Activated CD8-positive, alpha-beta T cell treated with anti-CD3 and anti-CD28 coated beads for 36 hours (primary cell): ENCODE measurements at regions not wholly inside any gene's neighbourhood (a gene's known extent, or its start where the extent isn't known, plus 50 kb on each side); places are given as distances from the start of the nearest gene placed in this dataset.

Source experiments
- ATAC-seq: fragments of 200-7000 bp; cut with Tn5 transposase; one replicate; pipeline ENCODE4 v1.10.0; 2021; ENCODE audit warnings: mild to moderate bottlenecking, moderate library complexity
- CTCF ChIA-PET: fragments of 350-600 bp; sonication (Branson Sonifier 250); formaldehyde crosslinking; loops from one replicate; lab custom pipeline; 2021; ENCODE audit warnings: antibody characterized with exemption; lab: Charles Lee
- POLR2A ChIA-PET: fragments of 350-600 bp; sonication (Branson Sonifier 250); formaldehyde crosslinking; loops from one replicate; lab custom pipeline; 2021; ENCODE audit warnings: antibody characterized with exemption; lab: Charles Lee
- DNase-seq: peaks from one replicate; pipeline ENCODE4 v3.0.0-alpha.2; 2020
- H3K27ac Mint-ChIP-seq: one replicate; pipeline ENCODE4 v1.8.0; 2021; ENCODE audit warnings: mild to moderate bottlenecking, mixed read lengths
- H3K27me3 Mint-ChIP-seq: one replicate; pipeline ENCODE4 v1.8.0; 2021; ENCODE audit warnings: mixed read lengths
- H3K36me3 Mint-ChIP-seq: one replicate; pipeline ENCODE4 v1.8.0; 2021; ENCODE audit warnings: low read depth, mixed read lengths
- H3K4me1 Mint-ChIP-seq: one replicate; pipeline ENCODE4 v1.8.0; 2021; ENCODE audit warnings: low read depth, mixed read lengths
- H3K4me3 Mint-ChIP-seq: one replicate; pipeline ENCODE4 v1.8.0; 2021; ENCODE audit warnings: mild to moderate bottlenecking, moderate library complexity, mixed read lengths
- H3K9me3 Mint-ChIP-seq: one replicate; pipeline ENCODE4 v1.8.0; 2021; ENCODE audit warnings: mixed read lengths
- intact Hi-C: fragments of 100-400 bp; cut with micrococcal nuclease; formaldehyde crosslinking; loops from one replicate; pipeline ENCODE4 v1.10.0; 2022
- TF ChIP-seq, protein P1 (sequence below): fragments of 200-600 bp; IDR thresholded peaks from one replicate; pipeline ENCODE4 v1.8.0; 2022; ENCODE audit warnings: antibody characterized with exemption, mild to moderate bottlenecking

DNA sequence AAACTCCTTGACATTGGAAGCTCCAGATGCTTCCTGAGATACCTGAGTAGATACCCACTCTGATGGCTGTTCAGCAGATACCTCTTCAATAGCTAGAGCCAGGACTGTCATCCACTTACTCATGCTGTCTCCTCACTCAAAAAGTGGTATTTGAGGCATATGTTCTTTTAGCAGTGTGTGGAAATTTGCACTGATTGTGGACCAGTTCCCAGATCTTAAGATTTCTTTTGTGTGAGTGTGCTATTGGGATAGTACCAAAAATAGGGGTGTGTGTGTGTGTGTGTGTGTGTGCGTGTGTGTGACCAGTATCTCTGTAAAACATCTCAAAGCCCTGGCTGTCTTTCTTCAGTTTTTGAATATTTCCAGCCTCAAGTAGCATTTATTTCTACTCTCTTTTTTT, 108.3 kb downstream of the SLITRK5 start:
- Mint-ChIP-seq H3K27me3 (no peaks in the 10 kb centered on the region), H3K4me1 (no peaks in the 10 kb centered on the region), H3K27ac (no peak overlapping the region), H3K36me3 (no peaks in the 10 kb centered on the region), H3K9me3 (no peaks in the 10 kb centered on the region), H3K4me3 (no peak overlapping the region)
- TF ChIP-seq, protein P1, sequence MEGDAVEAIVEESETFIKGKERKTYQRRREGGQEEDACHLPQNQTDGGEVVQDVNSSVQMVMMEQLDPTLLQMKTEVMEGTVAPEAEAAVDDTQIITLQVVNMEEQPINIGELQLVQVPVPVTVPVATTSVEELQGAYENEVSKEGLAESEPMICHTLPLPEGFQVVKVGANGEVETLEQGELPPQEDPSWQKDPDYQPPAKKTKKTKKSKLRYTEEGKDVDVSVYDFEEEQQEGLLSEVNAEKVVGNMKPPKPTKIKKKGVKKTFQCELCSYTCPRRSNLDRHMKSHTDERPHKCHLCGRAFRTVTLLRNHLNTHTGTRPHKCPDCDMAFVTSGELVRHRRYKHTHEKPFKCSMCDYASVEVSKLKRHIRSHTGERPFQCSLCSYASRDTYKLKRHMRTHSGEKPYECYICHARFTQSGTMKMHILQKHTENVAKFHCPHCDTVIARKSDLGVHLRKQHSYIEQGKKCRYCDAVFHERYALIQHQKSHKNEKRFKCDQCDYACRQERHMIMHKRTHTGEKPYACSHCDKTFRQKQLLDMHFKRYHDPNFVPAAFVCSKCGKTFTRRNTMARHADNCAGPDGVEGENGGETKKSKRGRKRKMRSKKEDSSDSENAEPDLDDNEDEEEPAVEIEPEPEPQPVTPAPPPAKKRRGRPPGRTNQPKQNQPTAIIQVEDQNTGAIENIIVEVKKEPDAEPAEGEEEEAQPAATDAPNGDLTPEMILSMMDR, result no peak
- no peak for DNase-seq
- intact Hi-C loops, result no loop called here
- ChIA-PET CTCF (no interaction called here), POLR2A (no interaction called here)
- no peak for ATAC-seq

DNA sequence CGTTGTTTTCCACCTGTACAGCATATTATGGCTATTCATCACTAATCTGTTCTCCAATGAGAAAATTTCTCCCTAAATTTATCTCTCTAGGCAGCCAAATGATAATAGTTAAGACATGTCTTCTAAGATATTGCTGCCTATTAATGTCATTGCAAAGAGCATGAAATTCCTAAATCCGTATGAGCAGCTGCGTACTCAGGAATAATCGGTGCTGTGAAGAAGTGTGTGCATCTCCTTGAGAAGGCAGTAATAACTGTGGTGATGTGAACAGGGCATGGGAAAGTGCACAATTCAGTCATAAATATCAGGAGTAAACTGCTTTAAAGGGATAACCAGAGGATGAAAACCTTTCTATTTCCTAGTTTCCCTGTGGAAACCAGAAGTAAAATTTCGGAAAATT, 112.2 kb downstream of the SLITRK5 start:
- TF ChIP-seq, protein P1, result no peak
- Mint-ChIP-seq H3K27me3 (no peaks in the 10 kb centered on the region), H3K27ac (no peak overlapping the region), H3K9me3 (no peaks in the 10 kb centered on the region), H3K4me3 (no peak overlapping the region), H3K4me1 (no peaks in the 10 kb centered on the region), H3K36me3 (no peaks in the 10 kb centered on the region)
- POLR2A ChIA-PET, result no interaction called here
- intact Hi-C loops, result no loop called here
- DNase-seq, result no peak
- no peak for ATAC-seq
- CTCF ChIA-PET, result no interaction called here

DNA sequence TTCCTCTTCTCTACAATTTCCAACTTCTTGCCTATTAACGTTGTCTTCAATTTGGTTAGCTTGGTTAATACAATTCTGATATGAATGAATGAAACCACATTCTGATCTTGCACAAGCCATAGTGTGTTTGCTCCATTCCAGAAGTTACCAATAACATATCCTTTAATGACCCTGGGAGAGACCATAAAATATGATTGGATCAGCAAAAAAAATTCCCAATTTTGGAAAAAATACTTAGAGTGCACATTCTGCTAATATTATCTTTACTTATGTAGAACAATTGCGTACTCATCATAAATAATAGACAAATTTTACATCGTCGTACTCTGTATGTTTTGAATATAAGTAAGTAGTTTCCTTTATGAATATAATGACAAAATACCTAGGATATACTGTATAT, 117.2 kb downstream of the SLITRK5 start:
- Mint-ChIP-seq H3K4me1 (no peaks in the 10 kb centered on the region), H3K36me3 (no peaks in the 10 kb centered on the region), H3K27me3 (no peaks in the 10 kb centered on the region), H3K4me3 (no peak overlapping the region), H3K9me3 (peaks cover 2% of the 10 kb centered on the region), H3K27ac (no peak overlapping the region)
- DNase-seq (no peak), ATAC-seq (no peak)
- intact Hi-C loops, result no loop called here
- ChIA-PET POLR2A (no interaction called here), CTCF (no interaction called here)
- TF ChIP-seq, protein P1, result no peak

DNA sequence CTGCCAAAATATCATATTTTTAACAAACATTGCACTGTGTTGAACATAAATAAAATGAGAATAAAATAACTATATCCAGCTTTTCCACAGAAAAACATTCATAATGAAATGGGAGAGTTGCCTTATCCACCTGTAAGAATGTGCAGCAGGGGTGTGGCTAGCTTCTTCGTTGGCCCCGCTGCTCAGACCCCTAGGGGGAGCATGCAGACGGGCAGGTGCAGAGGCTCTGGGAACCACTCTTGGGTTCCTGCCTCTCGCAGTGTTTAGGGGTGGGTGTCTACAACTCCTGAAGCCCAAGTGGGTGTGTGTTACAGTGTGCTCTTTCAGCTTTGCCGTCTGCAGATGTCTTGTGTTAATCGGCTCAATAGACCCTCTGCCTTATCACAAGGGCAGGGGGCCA, 121.7 kb downstream of the SLITRK5 start:
- TF ChIP-seq, protein P1, result no peak
- ChIA-PET CTCF (interaction anchor here (0.6 kb wide), 1 partner anchor 70 kb away, joined by 3 read pairs; no protein-coding TSS in a partner anchor), POLR2A (no interaction called here)
- Mint-ChIP-seq H3K9me3 (peaks cover 2% of the 10 kb centered on the region), H3K36me3 (no peaks in the 10 kb centered on the region), H3K4me3 (no peak overlapping the region), H3K27me3 (no peaks in the 10 kb centered on the region), H3K27ac (no peak overlapping the region), H3K4me1 (no peaks in the 10 kb centered on the region)
- ATAC-seq (no peak), DNase-seq (no peak)
- intact Hi-C loops, result no loop called here

DNA sequence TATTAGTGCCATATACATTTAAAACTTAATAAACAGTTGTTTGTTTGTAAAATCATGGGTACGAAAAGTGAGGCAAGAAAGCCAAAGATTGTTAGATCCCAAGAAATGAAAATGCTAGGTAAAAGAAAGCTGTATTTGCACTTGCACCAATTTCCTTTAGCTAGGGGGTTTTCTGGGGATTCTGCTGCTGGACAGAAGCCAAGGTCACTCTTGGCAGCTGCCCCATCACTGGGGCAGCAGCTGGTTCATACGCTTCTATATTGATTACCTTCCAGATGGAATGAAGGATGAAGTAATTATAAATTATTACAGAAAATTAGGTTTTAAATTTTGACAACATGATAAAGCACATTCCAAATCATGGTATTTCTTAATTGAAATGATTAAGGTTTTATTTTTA, 127.4 kb downstream of the SLITRK5 start:
- Mint-ChIP-seq H3K27ac (no peak overlapping the region), H3K4me3 (no peak overlapping the region), H3K9me3 (no peaks in the 10 kb centered on the region), H3K36me3 (no peaks in the 10 kb centered on the region), H3K4me1 (no peaks in the 10 kb centered on the region), H3K27me3 (no peaks in the 10 kb centered on the region)
- ATAC-seq (no peak), DNase-seq (no peak)
- TF ChIP-seq, protein P1, result no peak
- POLR2A ChIA-PET, result no interaction called here
- intact Hi-C loops, result no loop called here
- CTCF ChIA-PET, result no interaction called here
